GM12878 (cell line): ENCODE measurements at regions not wholly inside any gene's neighbourhood (a gene's known extent, or its start where the extent isn't known, plus 50 kb on each side); places are given as distances from the start of the nearest gene placed in this dataset.

Experiments
- ATAC-seq: fragments of 200-7000 bp; cut with Tn5 transposase; 3 replicates; pipeline ENCODE4 v1.9.1; 2020; ENCODE audit warnings: mild to moderate bottlenecking, moderate library complexity
- BruUV-seq: library from RNA; stranded (reverse); fragments of 400-500 nt; replicated peaks from 2 replicates; lab custom pipeline; 2021; lab: Mats Ljungman, UMichigan
- CTCF ChIA-PET: fragments of 300-600 bp; sonication (Branson Sonifier 250); formaldehyde crosslinking; extraction: SDS; loops from one replicate; lab custom pipeline; 2021; ENCODE audit warnings: inconsistent platforms; lab: Yijun Ruan, JAX
- POLR2A ChIA-PET: fragments of 350-600 bp; formaldehyde crosslinking; extraction: SDS; loops from one replicate; lab custom pipeline; 2021; ENCODE audit warnings: inconsistent platforms; lab: Charles Lee
- RAD21 ChIA-PET: fragments of 300-600 bp; sonication (Branson Sonifier 250); formaldehyde crosslinking; loops from one replicate; lab custom pipeline; 2023; ENCODE audit warnings: antibody characterized with exemption; ENCODE audit not compliant: unreplicated experiment; lab: Charles Lee
- SMC1A ChIA-PET: fragments of 300-600 bp; sonication (Branson Sonifier 250); formaldehyde crosslinking; loops from one replicate; lab custom pipeline; 2023; ENCODE audit not compliant: unreplicated experiment, uncharacterized antibody; lab: Charles Lee
- DNase-seq: peaks from one replicate; pipeline ENCODE4 v3.0.0-alpha.2; 2011; ENCODE audit warnings: low read depth, low spot score
- FAIRE-seq: peaks from 3 replicates; lab custom pipeline; 2011; peaks lifted over from hg19 to GRCh38; lab: Jason Lieb, UNC
- H2AFZ ChIP-seq: 2 replicates; pipeline ENCODE4 v1.6.0; 2011; ENCODE audit warnings: low read depth, low read length, control low read depth; ENCODE audit not compliant: control insufficient read depth
- H3K27ac ChIP-seq: 2 replicates; pipeline ENCODE4 v1.5.1; 2011; ENCODE audit warnings: control low read depth; ENCODE audit not compliant: control insufficient read depth, insufficient read depth
- H3K27me3 ChIP-seq, 2 experiments: replicated peaks in 1 of 2; 2 replicates each; pipeline versions ENCODE4 v1.6.0 to v1.6.1; 2011; ENCODE audit warnings: low read length in 1 of 2; ENCODE audit not compliant: control insufficient read depth in 2 of 2, insufficient read depth in 2 of 2
- H3K36me3 ChIP-seq, 2 experiments: 2 replicates each; pipeline ENCODE4 v1.5.1; 2011; ENCODE audit warnings: low read length in 1 of 2; ENCODE audit not compliant: control insufficient read depth in 2 of 2, insufficient read depth in 2 of 2
- H3K4me1 ChIP-seq: 2 replicates; pipeline ENCODE4 v1.6.1; 2011; ENCODE audit warnings: mild to moderate bottlenecking, low read length, moderate library complexity, mixed read lengths; ENCODE audit not compliant: control insufficient read depth, insufficient read depth
- H3K4me2 ChIP-seq: 2 replicates; pipeline ENCODE4 v1.6.0; 2011; ENCODE audit warnings: control low read depth; ENCODE audit not compliant: control insufficient read depth, insufficient read depth
- H3K4me3 ChIP-seq: fragments of 200-600 bp; sonication (generic); 2 replicates; pipeline ENCODE4 v1.5.1; 2016
- H3K79me2 ChIP-seq: 2 replicates; pipeline ENCODE4 v1.6.0; 2011; ENCODE audit warnings: low read length; ENCODE audit not compliant: control insufficient read depth, insufficient read depth
- H3K9ac ChIP-seq: 2 replicates; pipeline ENCODE4 v1.8.0; 2011; ENCODE audit warnings: low read length, control low read depth, mixed read lengths; ENCODE audit not compliant: control insufficient read depth, insufficient read depth
- H3K9me3 ChIP-seq: replicated peaks from 3 replicates; pipeline ENCODE4 v1.5.1; 2011; ENCODE audit warnings: mild to moderate bottlenecking, low read length; ENCODE audit not compliant: control insufficient read depth, insufficient read depth
- H4K20me1 ChIP-seq: 2 replicates; pipeline ENCODE4 v1.6.0; 2011; ENCODE audit not compliant: control insufficient read depth, insufficient read depth
- CBX3 ChIP-seq: fragments of 200-600 bp; sonication (generic); IDR thresholded peaks from 2 replicates; pipeline ENCODE4 v1.6.1; 2016; ENCODE audit warnings: low read depth, borderline replicate concordance
- CREB1 ChIP-seq: IDR thresholded peaks from 2 replicates; pipeline ENCODE4 v1.6.1; 2012; ENCODE audit warnings: low read depth, mild to moderate bottlenecking, inconsistent platforms
- HCFC1 ChIP-seq: fragments of 150-350 bp; IDR thresholded peaks from 2 replicates; pipeline ENCODE4 v1.6.1; 2014; ENCODE audit warnings: low read length
- POU2F2 ChIP-seq: IDR thresholded peaks from 3 replicates; pipeline ENCODE4 v1.6.1; 2011; ENCODE audit warnings: low read depth, mild to moderate bottlenecking, low read length, borderline replicate concordance
- TCF12 ChIP-seq: IDR thresholded peaks from 2 replicates; pipeline ENCODE4 v1.6.1; 2011; ENCODE audit warnings: low read depth, mild to moderate bottlenecking, low read length
- TCF3 ChIP-seq: IDR thresholded peaks from 2 replicates; pipeline ENCODE4 v1.6.1; 2012; ENCODE audit warnings: low read depth, mild to moderate bottlenecking, low read length, borderline replicate concordance; ENCODE audit not compliant: insufficient read depth
- ZNF384 ChIP-seq: IDR thresholded peaks from 2 replicates; pipeline ENCODE4 v1.6.1; 2012; ENCODE audit warnings: low read depth, mild to moderate bottlenecking, low read length, improper control_type of control experiment, borderline replicate concordance
- WGBS: methylation state at CpG from one replicate; pipeline ENCODE4 v1.1.6; 2016; ENCODE audit warnings: low lambda C conversion rate; ENCODE audit not compliant: insufficient replicate concordance, insufficient coverage; ENCODE audit errors: missing lambda C conversion rate; 5-methylcytosine and 5-hydroxymethylcytosine counted together
- in situ Hi-C: fragments of 300-500 bp; cut with MboI; formaldehyde crosslinking; loops from 9 replicates; pipeline ENCODE4 v1.14.3; 2018; ENCODE audit warnings: mixed read lengths
- intact Hi-C: fragments of 100-400 bp; cut with micrococcal nuclease; formaldehyde crosslinking; loops from one replicate; pipeline ENCODE4 v1.14.2; 2022; ENCODE audit not compliant: unreplicated experiment
- TF ChIP-seq, protein P1 (sequence below): fragments of 450-650 bp; IDR thresholded peaks from 2 replicates; pipeline ENCODE4 v1.6.1; 2014; ENCODE audit warnings: mild to moderate bottlenecking
- TF ChIP-seq, protein P2 (sequence below): fragments of 150-350 bp; IDR thresholded peaks from 2 replicates; pipeline ENCODE4 v1.6.1; 2016; ENCODE audit warnings: low read depth, low read length
- TF ChIP-seq, protein P3 (sequence below), 3 experiments: IDR thresholded peaks in 2 of 3; conservative IDR thresholded peaks in 1 of 3; 2 replicates each; pipeline ENCODE4 v1.5.1; 2011; ENCODE audit warnings: low read depth in 3 of 3, low read length in 3 of 3, mild to moderate bottlenecking in 3 of 3, control low read depth in 2 of 3, moderate library complexity in 2 of 3, inconsistent platforms in 1 of 3, mixed read lengths in 1 of 3; ENCODE audit not compliant: control insufficient read depth in 2 of 3, insufficient read depth in 1 of 3; ENCODE audit errors: extremely low read depth in 1 of 3
- TF ChIP-seq, protein P4 (sequence below): IDR thresholded peaks from 2 replicates; pipeline ENCODE4 v1.6.1; 2011; ENCODE audit warnings: low read depth, mild to moderate bottlenecking, low read length, moderate library complexity, borderline replicate concordance; ENCODE audit errors: extremely low read depth

GRCh38 chr9:129392093-129392541 lies 214.1 kb upstream of the IER5L start:
- ChIA-PET POLR2A (no interaction called here), SMC1A (no interaction called here), CTCF (no interaction called here), RAD21 (no interaction called here)
- no peak overlapping the region for H2AFZ ChIP-seq
- in situ Hi-C loops (no loop called here), intact Hi-C loops (no loop called here)
- H3K27ac ChIP-seq, result no peak overlapping the region
- ATAC-seq (no peak), DNase-seq (no peak), FAIRE-seq (no peak)
- BruUV-seq, result no TSS peak
- no peak overlapping the region for H3K4me2 ChIP-seq
- no peaks in the 10 kb centered on the region for H3K4me1 ChIP-seq
- no peaks in the 10 kb centered on the region for H3K36me3 ChIP-seq
- no peak overlapping the region for H3K9ac ChIP-seq
- no peaks in the 10 kb centered on the region for H3K79me2 ChIP-seq
- no peaks in the 10 kb centered on the region for H3K9me3 ChIP-seq
- H3K27me3 ChIP-seq, result no peaks in the 10 kb centered on the region
- no peaks in the 10 kb centered on the region for H4K20me1 ChIP-seq
- H3K4me3 ChIP-seq, result no peak overlapping the region
- WGBS, result 26% methylated on average over 5 of the region's 12 CpGs
- TF ChIP-seq HCFC1 (no peak), ZNF384 (no peak), TCF12 (no peak), CBX3 (no peak), TCF3 (no peak), POU2F2 (no peak), CREB1 (no peak)
- TF ChIP-seq, protein P1, sequence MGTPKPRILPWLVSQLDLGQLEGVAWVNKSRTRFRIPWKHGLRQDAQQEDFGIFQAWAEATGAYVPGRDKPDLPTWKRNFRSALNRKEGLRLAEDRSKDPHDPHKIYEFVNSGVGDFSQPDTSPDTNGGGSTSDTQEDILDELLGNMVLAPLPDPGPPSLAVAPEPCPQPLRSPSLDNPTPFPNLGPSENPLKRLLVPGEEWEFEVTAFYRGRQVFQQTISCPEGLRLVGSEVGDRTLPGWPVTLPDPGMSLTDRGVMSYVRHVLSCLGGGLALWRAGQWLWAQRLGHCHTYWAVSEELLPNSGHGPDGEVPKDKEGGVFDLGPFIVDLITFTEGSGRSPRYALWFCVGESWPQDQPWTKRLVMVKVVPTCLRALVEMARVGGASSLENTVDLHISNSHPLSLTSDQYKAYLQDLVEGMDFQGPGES, result no peak
- TF ChIP-seq, protein P2, sequence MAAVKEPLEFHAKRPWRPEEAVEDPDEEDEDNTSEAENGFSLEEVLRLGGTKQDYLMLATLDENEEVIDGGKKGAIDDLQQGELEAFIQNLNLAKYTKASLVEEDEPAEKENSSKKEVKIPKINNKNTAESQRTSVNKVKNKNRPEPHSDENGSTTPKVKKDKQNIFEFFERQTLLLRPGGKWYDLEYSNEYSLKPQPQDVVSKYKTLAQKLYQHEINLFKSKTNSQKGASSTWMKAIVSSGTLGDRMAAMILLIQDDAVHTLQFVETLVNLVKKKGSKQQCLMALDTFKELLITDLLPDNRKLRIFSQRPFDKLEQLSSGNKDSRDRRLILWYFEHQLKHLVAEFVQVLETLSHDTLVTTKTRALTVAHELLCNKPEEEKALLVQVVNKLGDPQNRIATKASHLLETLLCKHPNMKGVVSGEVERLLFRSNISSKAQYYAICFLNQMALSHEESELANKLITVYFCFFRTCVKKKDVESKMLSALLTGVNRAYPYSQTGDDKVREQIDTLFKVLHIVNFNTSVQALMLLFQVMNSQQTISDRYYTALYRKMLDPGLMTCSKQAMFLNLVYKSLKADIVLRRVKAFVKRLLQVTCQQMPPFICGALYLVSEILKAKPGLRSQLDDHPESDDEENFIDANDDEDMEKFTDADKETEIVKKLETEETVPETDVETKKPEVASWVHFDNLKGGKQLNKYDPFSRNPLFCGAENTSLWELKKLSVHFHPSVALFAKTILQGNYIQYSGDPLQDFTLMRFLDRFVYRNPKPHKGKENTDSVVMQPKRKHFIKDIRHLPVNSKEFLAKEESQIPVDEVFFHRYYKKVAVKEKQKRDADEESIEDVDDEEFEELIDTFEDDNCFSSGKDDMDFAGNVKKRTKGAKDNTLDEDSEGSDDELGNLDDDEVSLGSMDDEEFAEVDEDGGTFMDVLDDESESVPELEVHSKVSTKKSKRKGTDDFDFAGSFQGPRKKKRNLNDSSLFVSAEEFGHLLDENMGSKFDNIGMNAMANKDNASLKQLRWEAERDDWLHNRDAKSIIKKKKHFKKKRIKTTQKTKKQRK, result no peak
- TF ChIP-seq, protein P3, sequence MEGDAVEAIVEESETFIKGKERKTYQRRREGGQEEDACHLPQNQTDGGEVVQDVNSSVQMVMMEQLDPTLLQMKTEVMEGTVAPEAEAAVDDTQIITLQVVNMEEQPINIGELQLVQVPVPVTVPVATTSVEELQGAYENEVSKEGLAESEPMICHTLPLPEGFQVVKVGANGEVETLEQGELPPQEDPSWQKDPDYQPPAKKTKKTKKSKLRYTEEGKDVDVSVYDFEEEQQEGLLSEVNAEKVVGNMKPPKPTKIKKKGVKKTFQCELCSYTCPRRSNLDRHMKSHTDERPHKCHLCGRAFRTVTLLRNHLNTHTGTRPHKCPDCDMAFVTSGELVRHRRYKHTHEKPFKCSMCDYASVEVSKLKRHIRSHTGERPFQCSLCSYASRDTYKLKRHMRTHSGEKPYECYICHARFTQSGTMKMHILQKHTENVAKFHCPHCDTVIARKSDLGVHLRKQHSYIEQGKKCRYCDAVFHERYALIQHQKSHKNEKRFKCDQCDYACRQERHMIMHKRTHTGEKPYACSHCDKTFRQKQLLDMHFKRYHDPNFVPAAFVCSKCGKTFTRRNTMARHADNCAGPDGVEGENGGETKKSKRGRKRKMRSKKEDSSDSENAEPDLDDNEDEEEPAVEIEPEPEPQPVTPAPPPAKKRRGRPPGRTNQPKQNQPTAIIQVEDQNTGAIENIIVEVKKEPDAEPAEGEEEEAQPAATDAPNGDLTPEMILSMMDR (IDR thresholded peaks at IDR 0.05 in 2 of 3, conservative IDR thresholded peaks at IDR 0.05 in 1 of 3; ENCODE audit: control insufficient read depth in 2 of 3, extremely low read depth in 1 of 3, insufficient read depth in 1 of 3, low read depth in 3 of 3, low read length in 3 of 3), result no peak
- TF ChIP-seq, protein P4, sequence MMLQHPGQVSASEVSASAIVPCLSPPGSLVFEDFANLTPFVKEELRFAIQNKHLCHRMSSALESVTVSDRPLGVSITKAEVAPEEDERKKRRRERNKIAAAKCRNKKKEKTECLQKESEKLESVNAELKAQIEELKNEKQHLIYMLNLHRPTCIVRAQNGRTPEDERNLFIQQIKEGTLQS, result no peak
